Right forelimb (tissue), 1 donor: ENCODE measurements at regions not wholly inside any gene's neighbourhood (a gene's known extent, or its start where the extent isn't known, plus 50 kb on each side); places are given as distances from the start of the nearest gene placed in this dataset.

Experiments used
- DNase-seq: peaks from one replicate; pipeline ENCODE4 v3.0.0-alpha.2; 2018

DNA sequence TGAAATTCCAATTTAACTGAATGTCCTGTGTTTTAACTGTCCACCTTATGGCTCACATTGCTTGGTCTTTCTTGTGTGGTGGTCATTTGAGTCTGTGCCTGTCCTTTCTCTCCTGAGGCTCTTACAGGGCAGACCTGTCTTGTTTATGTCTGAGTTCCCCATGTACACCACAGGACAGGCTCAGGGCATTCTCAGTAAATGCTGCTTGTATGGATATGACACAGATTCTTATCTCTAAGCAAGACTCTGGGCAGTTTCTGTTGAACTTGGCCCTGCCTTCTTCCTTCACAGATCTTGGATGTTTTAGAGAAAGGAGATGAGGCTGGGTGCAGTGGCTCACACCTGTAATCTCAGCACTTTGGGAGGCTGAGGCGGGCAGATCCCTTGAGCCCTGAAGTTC, 159.1 kb upstream of the CSF3R start:
- DNase-seq: no peak

DNA sequence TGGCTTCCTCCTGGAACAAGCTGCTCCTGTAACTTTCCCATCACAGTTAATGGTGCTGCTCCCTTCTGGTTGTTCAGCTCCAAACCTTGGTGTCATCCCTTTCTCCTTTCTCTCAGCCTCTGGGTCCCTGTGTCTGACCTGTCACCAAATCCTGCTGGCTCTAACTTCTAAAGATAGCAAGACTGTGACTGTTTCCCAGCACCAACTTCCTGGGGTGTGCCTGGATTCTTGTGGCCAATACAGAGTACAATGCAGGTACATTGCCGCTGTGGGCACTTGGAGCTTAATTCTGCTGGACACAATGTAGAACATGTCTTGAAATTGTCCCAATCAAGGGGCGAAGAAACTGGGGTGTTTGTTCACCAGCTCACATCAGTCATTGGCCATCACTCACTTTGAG, 156.7 kb upstream of the CSF3R start:
- no peak for DNase-seq

DNA sequence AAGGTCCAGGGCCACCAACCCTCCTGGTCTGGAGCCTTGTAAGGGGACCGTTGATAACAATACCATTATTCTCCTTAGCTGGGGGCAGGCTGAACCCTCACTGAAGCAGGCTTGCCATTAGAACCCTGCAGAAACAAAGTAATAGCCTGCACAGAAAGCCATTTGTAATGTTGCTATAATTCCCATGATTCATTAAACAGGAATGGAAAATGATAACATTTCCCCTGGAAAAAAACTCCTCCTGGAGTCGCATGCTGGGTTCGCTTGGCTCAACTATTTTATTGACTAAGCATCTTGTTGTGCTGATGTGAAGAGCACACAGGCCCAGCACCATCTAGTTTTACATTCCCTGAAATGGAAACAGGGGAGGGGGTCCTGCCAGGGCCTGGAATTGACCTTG, 155.6 kb upstream of the CSF3R start:
- DNase-seq: no peak

GRCh38 chr1:36636206-36636605, 153.5 kb upstream of the CSF3R start:
- DNase-seq: no peak

DNA sequence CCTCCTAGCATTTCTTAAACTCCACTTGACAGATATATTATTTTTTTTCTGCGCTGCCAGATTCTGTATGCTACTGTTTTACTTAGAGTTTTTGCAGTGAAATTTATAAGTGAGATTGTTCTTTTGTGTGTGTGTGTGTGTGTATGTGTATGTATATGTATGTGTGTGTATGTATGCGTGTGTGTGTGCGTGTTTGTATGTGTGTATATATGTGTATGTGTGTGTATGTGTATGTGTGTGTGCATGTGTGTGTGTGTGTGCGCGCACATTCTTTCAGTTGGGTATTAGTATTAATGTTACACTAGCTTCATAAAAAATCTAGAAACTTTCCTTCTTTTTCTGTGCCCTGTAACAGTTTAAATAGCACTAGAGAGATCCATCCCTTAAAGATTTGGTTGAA, 152.6 kb upstream of the CSF3R start:
- no peak for DNase-seq

- DNase-seq: no peak
These were observed 146.1 kb upstream of the CSF3R start for GRCh38 chr1:36628804-36629203.

- DNase-seq: no peak
These were observed 143.7 kb upstream of the CSF3R start for GRCh38 chr1:36626435-36626834.

- DNase-seq: no peak
These were observed 143.2 kb upstream of the CSF3R start for GRCh38 chr1:36625935-36626310.

- no peak for DNase-seq
These were observed 142.7 kb upstream of the CSF3R start for GRCh38 chr1:36625253-36625934.

DNA sequence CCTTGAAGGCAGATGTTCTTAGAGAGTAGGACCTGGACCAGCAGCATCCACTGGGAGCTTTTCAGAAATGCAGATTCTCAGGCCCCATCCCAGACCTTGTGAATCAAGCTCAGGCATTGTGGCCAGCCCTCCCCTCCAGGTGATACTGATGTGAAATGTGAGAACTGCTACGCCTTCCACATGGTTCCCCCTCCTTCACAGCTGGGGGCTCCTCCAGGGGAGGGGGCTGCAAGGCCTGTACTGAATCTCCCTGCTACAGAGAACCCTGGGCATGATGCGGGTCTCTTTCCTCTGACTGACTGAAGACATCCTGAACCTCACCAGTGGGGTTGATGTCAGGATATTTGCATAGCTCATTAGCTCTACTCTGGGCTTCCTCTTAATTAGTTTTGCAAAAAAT, 141.8 kb upstream of the CSF3R start:
- DNase-seq: no peak

DNA sequence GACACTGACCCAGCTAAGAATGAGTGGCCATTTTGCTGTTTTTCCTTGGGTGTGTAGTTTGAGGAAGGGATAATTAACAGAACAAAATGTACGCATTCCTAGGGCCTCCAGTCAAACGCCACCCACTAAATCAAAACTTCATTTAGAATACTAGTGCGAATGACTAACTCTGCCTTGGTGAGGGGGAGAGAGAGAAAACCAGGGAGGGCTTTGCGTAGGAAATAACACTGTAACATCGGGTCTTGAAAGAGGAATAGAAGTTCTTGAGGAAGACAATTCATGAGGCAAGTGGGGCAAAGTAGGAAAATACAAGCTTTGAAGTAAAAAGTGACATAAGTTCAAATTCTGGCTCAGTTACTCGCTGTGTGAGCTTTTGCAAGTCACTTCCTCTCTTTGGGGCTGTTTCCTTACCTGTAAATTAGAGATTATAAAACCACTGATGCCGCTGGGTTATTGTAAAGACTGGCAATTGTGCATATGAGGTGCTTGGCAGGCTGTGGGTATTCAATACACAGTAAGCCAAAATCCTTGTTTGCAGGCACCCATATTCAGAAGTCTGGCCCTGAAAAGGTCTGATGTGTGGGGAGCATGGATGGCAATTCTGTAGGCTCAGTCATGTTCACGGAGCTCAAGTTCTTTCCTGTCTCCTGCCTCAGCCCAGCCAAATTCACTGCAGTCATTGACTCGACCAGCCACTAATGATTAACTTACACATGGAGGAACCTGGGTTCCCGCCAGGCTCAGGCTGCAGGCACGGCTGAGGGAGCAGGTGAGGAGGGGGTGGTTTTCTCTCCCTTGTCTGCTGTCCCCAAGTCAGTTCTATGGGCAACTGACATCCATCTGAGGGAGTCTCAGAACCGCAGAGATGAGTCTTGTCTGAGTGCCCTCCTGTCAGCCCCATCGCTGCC, 140.3 kb upstream of the CSF3R start:
- no peak for DNase-seq

GRCh38 chr1:36621531-36621930, 138.8 kb upstream of the CSF3R start:
- no peak for DNase-seq

DNA sequence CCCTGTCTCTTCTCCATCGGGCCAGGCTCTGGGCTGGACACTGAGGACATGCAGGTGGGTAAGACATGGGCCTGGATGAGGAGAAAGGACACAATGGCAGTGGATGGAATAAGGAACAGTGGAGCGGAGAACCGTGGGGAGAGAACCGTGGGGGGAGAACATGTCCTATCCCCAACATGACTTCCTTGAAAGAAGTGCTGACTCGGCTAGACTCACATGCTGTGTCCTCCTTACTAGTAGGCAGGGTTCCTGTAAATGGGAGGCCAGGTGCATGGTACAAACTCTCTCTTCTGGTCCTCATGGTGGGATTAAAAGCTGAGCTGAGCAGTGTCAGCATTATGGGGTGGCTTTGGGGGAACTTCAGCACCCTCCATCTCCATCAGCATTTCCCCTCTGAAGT, 137.4 kb upstream of the CSF3R start:
- DNase-seq: no peak

DNA sequence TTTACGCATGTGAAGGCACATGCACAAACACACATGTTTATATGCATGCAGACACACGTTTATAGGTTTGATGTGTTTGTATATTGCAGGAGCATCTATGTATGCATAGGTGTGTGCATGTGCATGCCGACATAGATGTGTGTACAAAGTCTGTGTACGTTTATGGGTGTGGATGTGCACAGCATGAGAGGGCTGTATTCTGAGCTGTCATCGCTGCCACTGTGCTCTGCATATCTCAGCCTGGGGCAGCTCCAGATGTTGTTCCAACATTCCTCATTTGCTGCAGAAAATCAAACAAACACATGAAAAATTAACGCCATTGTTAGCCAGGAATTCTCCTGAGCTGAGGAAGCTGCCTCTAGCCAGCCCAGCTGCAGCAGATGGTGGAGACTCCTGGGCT, 132.3 kb upstream of the CSF3R start:
- no peak for DNase-seq

DNA sequence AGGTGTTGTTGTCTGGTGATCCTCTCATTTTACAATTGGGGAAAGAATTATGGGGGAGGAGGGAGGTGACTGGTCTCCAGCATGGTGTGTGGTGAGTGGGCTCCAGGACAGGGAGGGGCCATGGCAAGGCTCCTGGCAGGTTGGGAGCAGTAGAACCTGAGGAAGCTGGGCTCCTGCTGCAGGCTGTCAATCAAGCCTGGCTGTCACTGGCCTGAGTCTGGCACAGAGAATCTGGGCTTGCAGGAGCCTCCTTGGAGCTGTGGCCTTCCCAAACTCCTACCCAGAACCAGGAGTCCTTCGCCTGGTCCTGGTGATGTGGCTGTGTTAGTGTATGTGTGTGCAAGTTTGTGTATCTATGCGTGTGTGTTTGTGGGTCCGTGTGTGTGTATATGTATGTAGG, 131.9 kb upstream of the CSF3R start:
- DNase-seq: no peak

DNA sequence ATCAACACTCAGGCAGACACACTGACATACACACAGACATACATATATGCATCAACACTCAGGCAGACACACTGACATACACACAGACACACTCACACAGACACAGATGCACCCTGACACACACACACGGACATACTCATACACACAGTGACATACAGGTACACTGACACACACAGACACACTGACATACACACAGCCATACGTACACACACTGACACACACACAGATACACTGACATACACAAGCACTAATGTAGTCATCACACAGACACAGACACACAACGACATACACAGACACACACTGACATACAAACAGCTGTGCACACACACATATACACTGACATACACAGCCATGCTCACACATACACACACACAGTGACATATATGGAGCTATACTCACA, 131.0 kb upstream of the CSF3R start:
- DNase-seq: no peak

DNA sequence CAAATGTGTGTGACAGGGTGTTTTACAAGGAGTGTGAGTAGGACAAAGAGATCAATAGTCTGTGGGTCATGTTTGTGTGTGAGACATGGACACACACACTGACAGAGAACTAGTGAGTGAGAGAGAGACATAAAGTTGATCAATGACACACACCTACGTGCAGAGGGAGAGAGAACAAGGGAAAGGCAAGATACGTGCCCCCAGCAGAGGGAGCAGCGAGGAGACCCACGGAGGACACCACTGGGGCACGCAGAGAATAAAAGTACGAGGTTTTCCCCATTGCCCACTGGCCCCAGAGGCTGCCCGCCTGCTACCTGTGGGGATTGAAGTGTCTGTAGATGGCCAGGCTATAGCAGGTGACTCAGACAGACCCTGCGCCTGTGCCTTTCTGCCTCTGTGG, 130.2 kb upstream of the CSF3R start:
- no peak for DNase-seq

DNA sequence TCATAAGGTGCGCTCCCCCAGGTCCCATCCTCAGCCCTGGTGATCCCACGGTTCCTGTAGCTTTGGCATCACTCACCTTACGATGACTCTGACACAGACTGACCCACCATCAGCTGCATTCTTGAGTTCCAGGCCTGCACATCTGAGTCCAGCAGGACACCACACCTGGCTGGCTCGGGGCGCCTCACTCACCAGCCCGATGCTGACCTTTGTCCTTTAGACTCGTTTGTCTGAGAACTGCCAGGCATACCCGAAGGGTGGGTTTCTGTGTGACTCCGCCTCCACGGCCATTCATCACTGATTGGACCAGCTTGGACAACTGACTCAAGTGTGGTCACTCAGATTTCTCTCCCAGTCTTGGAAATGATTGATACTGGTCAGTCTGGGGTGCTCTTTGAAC, 129.4 kb upstream of the CSF3R start:
- DNase-seq: no peak

GRCh38 chr1:36609241-36610027, 126.7 kb upstream of the CSF3R start:
- DNase-seq: no peak

- no peak for DNase-seq
These were observed 125.6 kb upstream of the CSF3R start for GRCh38 chr1:36608272-36608671.

DNA sequence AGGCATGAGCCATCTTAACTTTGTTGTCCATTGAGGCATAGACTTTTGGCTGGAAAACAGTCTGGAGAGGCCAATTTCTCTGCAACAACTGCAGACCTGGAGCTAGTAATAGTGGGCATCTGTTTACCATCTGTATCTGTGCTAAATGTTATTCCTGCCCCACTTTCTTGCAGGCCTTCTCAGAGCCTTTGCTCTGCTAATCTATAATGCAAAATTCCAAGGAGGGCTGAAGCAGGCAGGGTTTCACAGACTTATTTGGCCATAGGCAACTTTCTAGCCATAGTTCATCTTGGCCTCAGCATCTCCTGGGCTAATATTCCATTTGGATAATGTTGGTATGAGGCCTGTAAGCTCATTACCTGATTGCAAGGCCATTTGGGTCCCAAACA, 124.5 kb upstream of the CSF3R start:
- DNase-seq: no peak

DNA sequence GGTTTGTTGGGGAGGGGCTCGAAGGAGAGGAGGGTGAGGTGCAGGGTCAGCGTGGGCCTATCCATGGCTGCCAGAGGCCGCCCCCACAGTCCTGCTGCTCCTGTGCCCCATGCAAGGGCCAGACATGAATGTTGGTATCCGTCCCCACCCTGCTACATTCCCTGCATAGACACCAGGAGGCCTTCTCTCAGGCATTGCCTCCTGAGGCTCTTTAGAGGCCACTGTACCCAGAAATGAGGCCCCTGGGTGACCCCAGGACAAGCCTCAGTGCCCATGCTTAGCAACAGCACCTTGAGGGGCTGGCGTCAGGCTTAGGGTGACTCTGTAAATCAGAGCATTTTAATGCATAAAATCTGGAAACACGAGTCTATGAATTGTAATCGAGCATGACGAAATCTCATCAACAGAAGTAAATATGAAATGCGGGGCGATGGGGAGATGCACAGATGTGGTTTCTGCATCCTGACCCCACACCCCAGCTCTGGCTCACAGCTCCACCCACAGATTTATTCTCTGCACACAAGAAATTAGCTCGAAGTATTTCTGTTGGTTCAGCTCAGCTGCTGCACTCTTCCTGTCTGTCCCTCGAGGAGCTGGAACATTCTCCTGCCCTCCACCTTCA, 124.0 kb upstream of the CSF3R start:
- DNase-seq: no peak

GRCh38 chr1:36605942-36606640, 123.4 kb upstream of the CSF3R start:
- DNase-seq: no peak
